A549 (cell line): ENCODE measurements at regions not wholly inside any gene's neighbourhood (a gene's known extent, or its start where the extent isn't known, plus 50 kb on each side); places are given as distances from the start of the nearest gene placed in this dataset.

Experiments
- BHLHE40 ChIP-seq: IDR thresholded peaks from 2 replicates; pipeline ENCODE4 v1.6.1; 2012; ENCODE audit warnings: low read depth, low read length, inconsistent platforms
- CEBPB ChIP-seq, 2 experiments: fragments of >200 bp in 1 of 2; sonication (Bioruptor Twin) in 1 of 2; formaldehyde crosslinking in 1 of 2; IDR thresholded peaks; 2 replicates each; pipeline ENCODE4 v1.6.1; 2012 to 2016
- CTCF ChIP-seq: fragments of >200 bp; sonication (Bioruptor Twin); formaldehyde crosslinking; IDR thresholded peaks from 3 replicates; pipeline ENCODE4 v1.5.1; 2016
- EP300 ChIP-seq, 2 experiments: fragments of >200 bp; sonication (Bioruptor Twin); formaldehyde crosslinking; IDR thresholded peaks; 2 replicates in 1 of 2; 3 replicates in 1 of 2; pipeline ENCODE4 v1.6.1; 2016 to 2017
- JUN ChIP-seq, 2 experiments: fragments of >200 bp; sonication (Bioruptor Twin); formaldehyde crosslinking; IDR thresholded peaks; 2 replicates in 1 of 2; 3 replicates in 1 of 2; pipeline ENCODE4 v1.6.1; 2016 to 2017
- KDM5A ChIP-seq: fragments of 200-600 bp; sonication (generic); IDR thresholded peaks from 2 replicates; pipeline ENCODE4 v1.6.1; 2016; ENCODE audit warnings: antibody characterized with exemption, mild to moderate bottlenecking
- PBX3 ChIP-seq: IDR thresholded peaks from 2 replicates; pipeline ENCODE4 v1.6.1; 2012
- POLR2A ChIP-seq: IDR thresholded peaks from 2 replicates; pipeline ENCODE4 v1.6.1; 2012; ENCODE audit warnings: mild to moderate bottlenecking, low read length
- POLR2AphosphoS2 ChIP-seq: conservative IDR thresholded peaks from 2 replicates; pipeline ENCODE4 v1.6.1; 2012; ENCODE audit warnings: low read length, improper control_type of control experiment, inconsistent platforms
- TF ChIP-seq, protein P1 (sequence below): IDR thresholded peaks from 2 replicates; pipeline ENCODE4 v1.6.1; 2012

- TF ChIP-seq PBX3 (no peak), CTCF (no peak), POLR2AphosphoS2 (no peak), POLR2A (no peak), JUN (IDR thresholded peaks at IDR 0.05) (no peak), BHLHE40 (no peak), CEBPB (IDR thresholded peaks at IDR 0.05) (no peak), EP300 (IDR thresholded peaks at IDR 0.05) (no peak), KDM5A (no peak)
- TF ChIP-seq, protein P1, sequence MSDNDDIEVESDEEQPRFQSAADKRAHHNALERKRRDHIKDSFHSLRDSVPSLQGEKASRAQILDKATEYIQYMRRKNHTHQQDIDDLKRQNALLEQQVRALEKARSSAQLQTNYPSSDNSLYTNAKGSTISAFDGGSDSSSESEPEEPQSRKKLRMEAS, result no peak
Observed at GRCh38 chr3:61331929-61332552, 80.8 kb upstream of the FHIT start.
